Osteoblast (primary cell): ENCODE measurements at regions not wholly inside any gene's neighbourhood (a gene's known extent, or its start where the extent isn't known, plus 50 kb on each side); places are given as distances from the start of the nearest gene placed in this dataset.

Experiments used
- DNase-seq: peaks from one replicate; pipeline ENCODE4 v3.0.0; 2011; ENCODE audit warnings: low spot score, mixed read lengths; ENCODE audit not compliant: insufficient read length; ENCODE audit errors: missing footprints
- H2AFZ ChIP-seq: 2 replicates; pipeline ENCODE4 v1.6.0; 2011; ENCODE audit warnings: mild to moderate bottlenecking, low read length
- H3K27ac ChIP-seq: 2 replicates; pipeline ENCODE4 v1.5.1; 2011; ENCODE audit warnings: mild to moderate bottlenecking, low read depth, low read length, moderate library complexity
- H3K27me3 ChIP-seq: 2 replicates; pipeline ENCODE4 v1.6.0; 2012; ENCODE audit warnings: mild to moderate bottlenecking, control low read depth, inconsistent platforms, low read length, moderate library complexity; ENCODE audit not compliant: insufficient read depth
- H3K36me3 ChIP-seq: 2 replicates; pipeline ENCODE4 v1.5.1; 2011; ENCODE audit warnings: mild to moderate bottlenecking, low read length, control low read depth, moderate library complexity; ENCODE audit not compliant: insufficient read depth
- H3K4me1 ChIP-seq: 2 replicates; pipeline ENCODE4 v1.5.1; 2011; ENCODE audit warnings: mild to moderate bottlenecking, low read length, control low read depth, moderate library complexity; ENCODE audit not compliant: insufficient read depth
- H3K4me2 ChIP-seq: 2 replicates; pipeline ENCODE4 v1.6.0; 2011; ENCODE audit warnings: mild to moderate bottlenecking, low read length; ENCODE audit not compliant: insufficient read depth
- H3K4me3 ChIP-seq: fragments of 200-600 bp; sonication (generic); 3 replicates; pipeline ENCODE4 v1.5.1; 2012; ENCODE audit warnings: mild to moderate bottlenecking, low read length, inconsistent platforms; ENCODE audit not compliant: insufficient read depth
- H3K79me2 ChIP-seq: 2 replicates; pipeline ENCODE4 v1.6.0; 2012; ENCODE audit warnings: mild to moderate bottlenecking, low read length, control low read depth, inconsistent platforms; ENCODE audit not compliant: insufficient read depth
- H3K9me3 ChIP-seq: 2 replicates; pipeline ENCODE4 v1.5.1; 2011; ENCODE audit warnings: low read depth, low read length, control low read depth
- H4K20me1 ChIP-seq: 2 replicates; pipeline ENCODE4 v1.6.0; 2012; ENCODE audit warnings: mild to moderate bottlenecking, low read length, control low read depth; ENCODE audit not compliant: insufficient read depth
- TF ChIP-seq, protein P1 (sequence below): IDR thresholded peaks from 2 replicates; pipeline ENCODE4 v1.5.1; 2011; ENCODE audit warnings: mild to moderate bottlenecking, low read depth, low read length, moderate library complexity; ENCODE audit errors: extremely low read depth

DNA sequence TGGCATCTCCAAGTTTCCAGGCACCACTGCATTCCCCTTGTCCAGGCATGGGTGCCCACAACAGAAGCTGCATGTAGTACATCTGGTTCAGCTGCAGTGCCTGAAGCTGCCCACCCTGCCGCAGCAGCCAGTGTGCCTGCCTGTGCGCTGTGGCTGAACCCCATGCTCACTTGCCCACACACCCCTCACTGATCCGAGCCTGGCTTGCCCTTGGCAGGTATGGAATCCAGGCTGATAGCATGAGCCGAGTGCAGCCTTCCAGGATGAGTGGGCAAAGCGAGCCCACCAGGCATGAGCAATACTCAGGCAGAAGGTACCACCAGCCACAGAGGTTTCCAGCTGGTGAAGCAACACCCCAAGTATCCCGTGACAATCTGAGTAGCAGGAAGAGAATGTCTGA is 280.3 kb upstream of the KLF12 start:
- TF ChIP-seq, protein P1, sequence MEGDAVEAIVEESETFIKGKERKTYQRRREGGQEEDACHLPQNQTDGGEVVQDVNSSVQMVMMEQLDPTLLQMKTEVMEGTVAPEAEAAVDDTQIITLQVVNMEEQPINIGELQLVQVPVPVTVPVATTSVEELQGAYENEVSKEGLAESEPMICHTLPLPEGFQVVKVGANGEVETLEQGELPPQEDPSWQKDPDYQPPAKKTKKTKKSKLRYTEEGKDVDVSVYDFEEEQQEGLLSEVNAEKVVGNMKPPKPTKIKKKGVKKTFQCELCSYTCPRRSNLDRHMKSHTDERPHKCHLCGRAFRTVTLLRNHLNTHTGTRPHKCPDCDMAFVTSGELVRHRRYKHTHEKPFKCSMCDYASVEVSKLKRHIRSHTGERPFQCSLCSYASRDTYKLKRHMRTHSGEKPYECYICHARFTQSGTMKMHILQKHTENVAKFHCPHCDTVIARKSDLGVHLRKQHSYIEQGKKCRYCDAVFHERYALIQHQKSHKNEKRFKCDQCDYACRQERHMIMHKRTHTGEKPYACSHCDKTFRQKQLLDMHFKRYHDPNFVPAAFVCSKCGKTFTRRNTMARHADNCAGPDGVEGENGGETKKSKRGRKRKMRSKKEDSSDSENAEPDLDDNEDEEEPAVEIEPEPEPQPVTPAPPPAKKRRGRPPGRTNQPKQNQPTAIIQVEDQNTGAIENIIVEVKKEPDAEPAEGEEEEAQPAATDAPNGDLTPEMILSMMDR = no peak
- Histone ChIP-seq H4K20me1 (no peaks in the 10 kb centered on the region), H3K4me1 (no peaks in the 10 kb centered on the region), H2AFZ (no peak overlapping the region), H3K4me3 (no peak overlapping the region), H3K4me2 (no peak overlapping the region), H3K27me3 (no peaks in the 10 kb centered on the region), H3K27ac (no peak overlapping the region), H3K79me2 (no peaks in the 10 kb centered on the region), H3K9me3 (no peaks in the 10 kb centered on the region), H3K36me3 (no peaks in the 10 kb centered on the region)
- DNase-seq = no peak

DNA sequence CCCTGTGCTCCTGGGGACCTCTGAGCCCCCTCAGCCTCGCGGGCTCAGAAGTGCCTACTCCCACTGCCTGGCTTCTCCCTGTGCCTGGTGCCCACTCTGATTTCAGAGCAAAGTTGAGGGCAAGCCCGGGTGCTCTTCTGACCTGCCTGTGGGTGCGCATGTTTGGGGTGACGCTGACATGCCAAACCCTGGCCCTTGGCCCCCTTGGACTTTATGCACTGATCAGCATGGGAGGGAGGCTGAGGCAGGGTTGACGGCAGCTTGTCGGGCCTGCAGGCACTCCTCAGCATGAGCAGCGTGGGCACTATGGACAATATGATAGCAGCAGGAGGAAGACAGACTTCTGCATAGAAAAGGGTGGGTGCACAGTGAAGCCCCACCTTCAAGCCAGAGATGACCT is 279.3 kb upstream of the KLF12 start:
- H3K4me2 ChIP-seq = no peak overlapping the region
- no peak overlapping the region for H2AFZ ChIP-seq
- no peak overlapping the region for H3K4me3 ChIP-seq
- H3K79me2 ChIP-seq = no peaks in the 10 kb centered on the region
- H3K27ac ChIP-seq = no peak overlapping the region
- no peaks in the 10 kb centered on the region for H3K27me3 ChIP-seq
- no peaks in the 10 kb centered on the region for H3K9me3 ChIP-seq
- no peaks in the 10 kb centered on the region for H3K36me3 ChIP-seq
- DNase-seq = no peak
- no peaks in the 10 kb centered on the region for H3K4me1 ChIP-seq
- TF ChIP-seq, protein P1 = no peak
- no peaks in the 10 kb centered on the region for H4K20me1 ChIP-seq

DNA sequence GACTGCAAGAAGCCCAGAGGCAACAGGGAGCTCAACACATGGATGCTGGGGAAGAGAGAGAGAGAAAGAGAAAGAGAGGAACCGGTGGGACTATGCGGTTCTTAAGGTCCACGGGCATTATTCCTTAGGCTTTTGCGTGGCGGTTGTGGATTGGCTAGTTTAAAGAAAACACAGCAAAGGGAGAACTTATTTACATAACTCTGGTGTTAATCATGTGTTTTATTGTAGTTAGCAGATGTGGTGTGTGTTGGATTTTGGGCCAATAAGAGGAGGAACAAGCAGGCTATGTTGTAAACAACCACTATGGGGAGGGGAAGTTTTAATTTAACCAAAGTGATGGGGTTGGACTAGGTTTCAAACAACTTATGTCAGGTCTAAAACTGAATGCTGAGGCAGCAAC is 275.3 kb upstream of the KLF12 start:
- Histone ChIP-seq H4K20me1 (no peaks in the 10 kb centered on the region), H3K27ac (no peak overlapping the region), H3K27me3 (no peaks in the 10 kb centered on the region), H3K4me1 (peaks cover 3% of the 10 kb centered on the region), H3K4me2 (no peak overlapping the region), H3K4me3 (no peak overlapping the region), H3K79me2 (no peaks in the 10 kb centered on the region), H3K36me3 (no peaks in the 10 kb centered on the region), H2AFZ (no peak overlapping the region), H3K9me3 (no peaks in the 10 kb centered on the region)
- TF ChIP-seq, protein P1 = no peak
- DNase-seq = no peak

DNA sequence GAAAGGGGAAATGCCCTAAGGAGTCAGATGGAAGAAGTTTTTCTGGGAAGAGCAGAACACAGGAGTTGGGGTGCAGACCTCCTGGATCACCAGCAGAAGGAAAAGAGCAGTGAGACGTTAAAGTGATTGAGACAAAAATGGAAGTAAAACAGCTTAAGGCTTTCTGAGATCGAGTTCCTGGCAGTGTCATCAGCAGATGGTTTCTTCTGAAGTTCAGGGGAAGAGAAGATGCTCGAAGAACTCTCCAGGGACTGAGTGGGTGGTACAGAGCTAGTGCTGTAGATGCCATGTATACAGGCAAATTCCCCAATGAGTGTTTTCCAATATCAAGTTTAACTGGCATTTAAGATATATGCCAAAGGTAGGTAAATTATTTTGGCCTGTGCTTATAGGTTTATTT is 272.2 kb upstream of the KLF12 start:
- peak overlapping the region; percentile 51 for H3K4me3 ChIP-seq

More for the DNA sequence above, 272.2 kb upstream of the KLF12 start:
- no peaks in the 10 kb centered on the region for H4K20me1 ChIP-seq
- H2AFZ ChIP-seq = peak overlapping the region; percentile 87
- peaks cover 3% of the 10 kb centered on the region for H3K4me1 ChIP-seq
- TF ChIP-seq, protein P1 = no peak
- no peaks in the 10 kb centered on the region for H3K9me3 ChIP-seq
- H3K79me2 ChIP-seq = no peaks in the 10 kb centered on the region
- no peak overlapping the region for H3K27ac ChIP-seq
- DNase-seq = peak; percentile 45
- H3K36me3 ChIP-seq = no peaks in the 10 kb centered on the region
- H3K4me2 ChIP-seq = peak overlapping the region; percentile 73
- no peaks in the 10 kb centered on the region for H3K27me3 ChIP-seq
